Kidney epithelial cell (primary cell): ENCODE measurements at regions not wholly inside any gene's neighbourhood (a gene's known extent, or its start where the extent isn't known, plus 50 kb on each side); places are given as distances from the start of the nearest gene placed in this dataset.

ENCODE experiments used
- DNase-seq: peaks from one replicate; pipeline ENCODE4 v3.0.0-alpha.2; 2010; ENCODE audit warnings: low read depth
- H3K27me3 ChIP-seq: 2 replicates; pipeline ENCODE4 v1.6.0; 2011; ENCODE audit warnings: low read length; ENCODE audit not compliant: control insufficient read depth, insufficient read depth
- H3K36me3 ChIP-seq: 2 replicates; pipeline ENCODE4 v1.5.1; 2011; ENCODE audit warnings: low read length; ENCODE audit not compliant: control insufficient read depth, insufficient read depth
- H3K4me3 ChIP-seq: 2 replicates; pipeline ENCODE4 v1.5.1; 2011; ENCODE audit warnings: low read depth, mild to moderate bottlenecking, control low read depth, low read length
- CTCF ChIP-seq: IDR thresholded peaks from 2 replicates; pipeline ENCODE4 v1.5.1; 2011; ENCODE audit warnings: mild to moderate bottlenecking, moderate library complexity, low read length, control low read depth, inconsistent platforms; ENCODE audit not compliant: insufficient read depth, poor library complexity, severe bottlenecking

- DNase-seq = no peak
- H3K27me3 ChIP-seq = peaks cover 18% of the 10 kb centered on the region
- H3K4me3 ChIP-seq = no peak overlapping the region
- no peak for TF ChIP-seq CTCF
- H3K36me3 ChIP-seq = no peaks in the 10 kb centered on the region
Observed at GRCh38 chr17:79482727-79483521, 127.9 kb downstream of the RBFOX3 start.

GRCh38 chr17:79479876-79480275, 131.0 kb downstream of the RBFOX3 start:
- H3K4me3 ChIP-seq = no peak overlapping the region
- peaks cover 11% of the 10 kb centered on the region for H3K27me3 ChIP-seq
- no peaks in the 10 kb centered on the region for H3K36me3 ChIP-seq
- no peak for TF ChIP-seq CTCF
- DNase-seq = no peak

- Histone ChIP-seq H3K4me3 (no peak overlapping the region), H3K27me3 (peaks cover 7% of the 10 kb centered on the region), H3K36me3 (no peaks in the 10 kb centered on the region)
- no peak for TF ChIP-seq CTCF
- DNase-seq = no peak
Observed at GRCh38 chr17:79478841-79479240, 132.0 kb downstream of the RBFOX3 start.

DNA sequence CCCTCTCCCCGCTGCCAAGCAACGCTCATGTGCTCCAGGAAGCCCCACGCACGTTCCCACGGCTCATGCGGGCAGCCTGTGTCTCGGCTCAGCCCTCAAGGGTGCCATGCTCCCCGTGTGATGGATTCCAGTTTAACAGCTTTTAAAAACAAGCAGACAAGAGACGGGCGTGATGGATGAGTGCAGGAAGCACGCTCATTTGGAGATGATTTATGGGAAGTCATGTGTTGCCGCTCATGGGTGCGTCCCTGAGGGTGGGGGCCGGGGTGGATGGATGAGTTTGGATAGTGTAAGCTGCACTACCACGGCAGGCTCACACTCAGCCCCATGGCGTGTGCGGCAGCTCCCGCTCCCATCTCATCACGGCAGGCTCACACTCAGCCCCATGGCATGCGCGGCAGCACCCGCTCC, 132.8 kb downstream of the RBFOX3 start:
- DNase-seq = no peak
- TF ChIP-seq CTCF = no peak

GRCh38 chr17:79476074-79476652, 134.7 kb downstream of the RBFOX3 start:
- no peak for DNase-seq
- H3K4me3 ChIP-seq = no peak overlapping the region
- no peaks in the 10 kb centered on the region for H3K36me3 ChIP-seq
- peaks cover 9% of the 10 kb centered on the region for H3K27me3 ChIP-seq
- no peak for TF ChIP-seq CTCF

More for the DNA sequence above, 132.8 kb downstream of the RBFOX3 start:
- no peak overlapping the region for H3K4me3 ChIP-seq
- H3K36me3 ChIP-seq = no peaks in the 10 kb centered on the region
- H3K27me3 ChIP-seq = peaks cover 7% of the 10 kb centered on the region
